SH-SY5Y (cell line): ENCODE measurements at regions not wholly inside any gene's neighbourhood (a gene's known extent, or its start where the extent isn't known, plus 50 kb on each side); places are given as distances from the start of the nearest gene placed in this dataset.

Experiments used
- GATA2 ChIP-seq: IDR thresholded peaks from 2 replicates; pipeline ENCODE4 v1.6.1; 2011; ENCODE audit warnings: mild to moderate bottlenecking, low read depth, low read length
- GATA3 ChIP-seq: IDR thresholded peaks from 2 replicates; pipeline ENCODE4 v1.6.1; 2011; ENCODE audit warnings: low read depth, mild to moderate bottlenecking, low read length, moderate library complexity

DNA sequence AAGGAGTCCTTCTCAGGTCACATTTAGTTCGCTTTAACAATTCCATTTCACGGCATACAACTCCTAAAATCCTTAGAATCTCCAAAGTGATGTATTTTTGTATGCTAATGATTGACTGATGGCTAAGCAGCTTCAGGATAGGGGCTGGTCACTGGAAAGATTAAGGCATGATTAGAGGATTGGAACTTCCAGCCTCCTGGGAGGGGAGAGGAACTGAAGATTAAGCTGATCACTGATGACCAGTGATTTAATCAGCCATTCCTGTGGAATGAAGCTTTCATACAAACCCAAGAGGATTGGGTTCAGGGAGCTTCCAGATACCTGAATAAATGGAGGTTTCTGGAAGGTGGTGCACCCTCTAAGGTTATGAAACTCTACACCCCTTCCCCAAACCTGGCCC lies 123.9 kb upstream of the CDK13 start:
- no peak for TF ChIP-seq GATA2
- TF ChIP-seq GATA3 = no peak
